Skin epidermis (tissue), 12 donors: ENCODE measurements at regions not wholly inside any gene's neighbourhood (a gene's known extent, or its start where the extent isn't known, plus 50 kb on each side); places are given as distances from the start of the nearest gene placed in this dataset.
"Not testable (repeated sequence)": the region's sequence is repeated elsewhere in the genome, so short reads cannot be mapped to it uniquely, and the experiment has no call there.

Source experiments
- H3K27ac ChIP-seq, 21 experiments: fragments of 200-600 bp; sonication (generic) in 11 of 21; one replicate each; pipeline ENCODE4 v1.5.0; 2020; ENCODE audit warnings: mild to moderate bottlenecking in 3 of 21, inconsistent platforms in 2 of 21, moderate library complexity in 2 of 21
- H3K4me3 ChIP-seq, 7 experiments: fragments of 200-600 bp; sonication (generic) in 2 of 7; one replicate each; pipeline ENCODE4 v1.5.0; 2020; ENCODE audit warnings: inconsistent platforms in 2 of 7, mild to moderate bottlenecking in 2 of 7, moderate library complexity in 1 of 7

DNA sequence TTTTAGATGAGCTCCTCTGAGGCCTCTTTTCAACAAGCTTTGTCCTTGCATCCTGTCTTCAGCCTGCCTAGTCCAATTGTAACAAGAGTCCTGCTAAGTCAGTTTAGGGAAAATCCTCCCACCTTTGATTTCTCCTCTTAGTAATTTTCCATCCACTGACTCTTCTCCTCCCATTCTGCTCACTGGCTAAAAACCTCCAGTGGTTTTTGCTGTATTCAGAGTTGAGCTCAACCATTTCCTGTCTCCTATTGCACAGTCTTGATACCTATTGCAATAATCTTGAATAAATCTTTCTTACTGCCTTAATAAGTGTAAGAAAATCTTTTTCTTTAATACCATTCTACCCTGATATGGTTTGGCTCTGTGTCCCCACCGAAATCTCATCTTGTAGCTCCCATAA lies 117.8 kb upstream of the ENPP6 start:
- H3K27ac ChIP-seq, result no peak overlapping the region
- no peak overlapping the region for H3K4me3 ChIP-seq

DNA sequence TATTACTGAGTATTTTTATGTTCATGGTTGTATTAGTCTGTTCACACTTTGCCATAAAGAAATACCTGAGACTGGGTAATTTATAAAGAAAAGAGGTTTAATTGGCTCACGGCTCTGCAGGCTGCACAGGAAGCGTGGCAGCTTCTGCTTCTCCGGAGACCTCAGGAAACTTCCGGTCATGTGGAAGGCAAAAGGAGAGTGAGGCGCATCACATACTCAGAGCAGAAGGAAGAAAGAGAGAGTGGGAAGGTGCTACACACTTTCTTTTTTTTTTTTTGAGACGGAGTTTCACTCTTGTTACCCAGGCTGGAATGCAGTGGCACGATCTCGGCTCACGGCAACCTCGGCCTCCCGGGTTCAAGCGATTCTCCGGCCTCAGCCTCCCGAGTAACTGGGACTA lies 115.8 kb upstream of the ENPP6 start:
- H3K4me3 ChIP-seq, H3K27ac ChIP-seq: not testable (repeated sequence)

DNA sequence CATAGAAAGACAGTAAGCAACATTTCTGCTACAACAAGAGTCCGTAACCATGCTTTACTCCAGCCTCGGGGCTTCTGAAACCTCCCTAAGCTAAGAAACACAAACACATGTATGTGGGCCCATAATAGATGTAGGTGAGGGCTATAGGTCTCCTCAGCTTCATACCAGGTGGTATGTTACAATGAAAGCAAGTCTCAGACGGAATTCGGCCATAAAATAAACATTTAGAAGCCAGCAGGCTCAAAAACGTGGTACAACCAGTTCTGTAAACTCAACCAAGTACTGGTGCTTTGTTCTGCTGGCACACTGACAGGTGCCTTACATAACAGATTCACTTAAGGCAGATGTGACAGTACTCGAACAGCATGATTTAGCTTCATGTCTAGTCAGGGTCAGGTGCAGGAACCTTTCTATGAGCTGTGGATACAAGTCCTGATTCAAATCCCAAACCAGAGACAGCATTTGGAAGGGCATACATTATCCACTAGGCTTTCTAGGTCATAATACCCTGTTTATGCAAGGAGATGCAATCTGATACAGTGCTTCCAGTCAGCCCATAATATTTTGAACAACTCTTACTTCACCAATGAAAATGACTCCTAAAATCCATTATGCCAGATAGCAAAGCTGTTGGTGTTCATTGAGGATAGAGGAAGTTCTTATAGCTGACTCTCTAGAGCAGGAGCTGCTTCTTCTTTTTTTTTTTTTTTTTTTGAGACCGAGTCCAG lies 113.8 kb upstream of the ENPP6 start:
- Histone ChIP-seq H3K4me3 (no peak overlapping the region), H3K27ac (peak overlapping the region in 19 of 21 experiments; percentile 11 to 82 (median 63))

- peak overlapping the region in 19 of 21 experiments; percentile 1 to 82 (median 63) for H3K27ac ChIP-seq
- H3K4me3 ChIP-seq, result not testable (repeated sequence)
Measured at GRCh38 chr4:184330517-184331094, 112.9 kb upstream of the ENPP6 start.

- Histone ChIP-seq H3K27ac (peak overlapping the region in 16 of 21 experiments; percentile 1 to 82 (median 63)), H3K4me3 (no peak overlapping the region)
Measured at GRCh38 chr4:184329659-184330400, 112.2 kb upstream of the ENPP6 start.

DNA sequence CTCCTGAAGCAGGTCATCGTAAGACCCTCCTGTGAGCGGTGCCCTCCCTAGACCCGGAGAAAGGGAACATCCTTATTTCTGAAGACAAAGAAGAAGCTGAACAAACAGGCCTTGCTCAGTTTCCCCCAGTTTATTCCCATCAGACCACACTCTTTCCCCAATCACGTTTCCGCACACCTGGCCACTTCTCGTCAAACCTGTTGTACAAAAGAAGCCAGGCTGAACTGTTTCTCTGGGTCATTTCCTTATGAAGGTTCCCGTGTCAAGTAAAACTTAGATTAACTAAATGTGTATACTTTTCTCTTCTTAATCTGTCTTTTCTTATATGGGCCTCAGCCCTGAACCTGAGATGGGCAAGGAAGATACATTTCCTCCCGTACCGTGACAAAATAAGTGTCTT lies 111.6 kb upstream of the ENPP6 start:
- H3K27ac ChIP-seq, result peak overlapping the region in 15 of 21 experiments; percentile 1 to 82 (median 41)
- H3K4me3 ChIP-seq, result no peak overlapping the region

DNA sequence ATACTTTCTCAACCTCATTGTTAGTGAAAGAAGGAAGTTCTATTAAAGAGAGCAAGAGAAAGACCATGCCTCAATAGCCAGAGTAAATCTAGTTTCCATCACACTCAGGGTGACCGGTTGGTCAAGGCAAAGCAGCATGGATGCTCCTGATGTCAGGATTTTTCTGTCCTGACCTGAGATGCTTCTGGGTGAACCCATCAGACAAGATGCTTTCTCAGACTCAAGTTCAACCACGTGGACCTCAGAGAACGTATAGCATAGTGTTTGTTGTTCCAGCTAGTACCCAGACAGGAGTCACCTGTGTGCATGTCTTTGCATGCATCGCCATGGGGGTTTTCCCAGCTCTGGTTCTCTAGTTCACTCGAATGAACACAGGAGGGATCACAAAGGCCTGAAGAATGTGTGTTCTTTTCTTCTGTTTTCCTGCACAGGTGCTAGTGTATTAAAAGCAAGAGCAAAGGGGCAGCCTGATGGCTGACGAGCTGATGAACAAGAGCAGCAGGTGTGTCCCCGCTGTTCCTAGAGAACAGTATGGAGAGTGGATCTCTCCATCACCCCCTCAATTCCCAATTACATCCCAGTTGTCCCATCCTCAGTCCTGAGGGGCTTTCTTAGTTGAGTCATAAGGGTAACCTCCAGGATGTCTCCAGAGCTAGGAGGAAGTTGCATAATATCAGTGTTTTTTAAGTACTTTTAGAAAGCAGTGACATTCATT lies 110.5 kb upstream of the ENPP6 start:
- Histone ChIP-seq H3K27ac (peak overlapping the region in 11 of 21 experiments; percentile 6 to 82 (median 37)), H3K4me3 (no peak overlapping the region)

GRCh38 chr4:184324939-184325477 lies 107.3 kb upstream of the ENPP6 start:
- Histone ChIP-seq H3K27ac (no peak overlapping the region), H3K4me3 (no peak overlapping the region)

- no peak overlapping the region for H3K27ac ChIP-seq
- no peak overlapping the region for H3K4me3 ChIP-seq
Measured at GRCh38 chr4:184322328-184323025, 104.8 kb upstream of the ENPP6 start.

DNA sequence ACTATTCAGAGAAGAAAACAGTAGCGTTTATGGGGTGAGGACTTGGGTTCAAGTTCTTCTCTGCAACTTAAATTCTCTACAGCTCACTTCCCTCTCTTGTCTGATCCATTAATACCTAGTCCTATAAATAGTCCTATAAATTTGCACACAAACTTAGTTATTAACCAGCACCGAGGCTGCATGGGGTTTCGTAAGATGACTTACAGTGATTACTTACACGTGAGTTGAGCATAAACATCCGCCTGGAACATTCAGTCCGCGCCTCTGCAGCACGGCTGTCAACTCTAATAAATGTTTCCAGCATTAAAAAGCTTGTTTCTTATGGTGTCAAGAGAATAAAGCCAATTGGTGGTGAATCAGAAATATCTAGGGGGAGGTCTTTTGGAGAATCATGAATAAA lies 103.0 kb upstream of the ENPP6 start:
- no peak overlapping the region for H3K4me3 ChIP-seq
- H3K27ac ChIP-seq, result no peak overlapping the region

DNA sequence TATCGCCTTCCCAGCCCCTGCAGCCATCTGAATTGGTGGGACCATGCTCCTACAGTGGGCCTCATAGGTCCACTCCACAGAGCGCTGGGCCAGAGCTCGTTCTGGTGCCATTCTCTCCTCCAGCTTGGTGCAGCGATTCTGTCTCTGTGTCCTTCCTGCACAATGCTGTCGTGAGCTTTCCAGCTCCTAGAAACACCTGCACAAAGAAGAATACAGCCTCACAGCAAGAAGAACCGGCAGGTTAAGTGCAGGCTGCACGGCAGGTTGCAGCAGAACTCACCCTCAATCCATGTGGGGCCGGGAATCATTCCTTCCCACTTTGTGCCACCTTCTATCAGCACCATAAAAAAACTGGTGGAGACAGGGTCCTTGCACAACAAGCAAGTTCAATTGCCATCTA lies 101.2 kb upstream of the ENPP6 start:
- H3K27ac ChIP-seq, result peak overlapping the region in 1 of 21 experiments; percentile 29
- no peak overlapping the region for H3K4me3 ChIP-seq

DNA sequence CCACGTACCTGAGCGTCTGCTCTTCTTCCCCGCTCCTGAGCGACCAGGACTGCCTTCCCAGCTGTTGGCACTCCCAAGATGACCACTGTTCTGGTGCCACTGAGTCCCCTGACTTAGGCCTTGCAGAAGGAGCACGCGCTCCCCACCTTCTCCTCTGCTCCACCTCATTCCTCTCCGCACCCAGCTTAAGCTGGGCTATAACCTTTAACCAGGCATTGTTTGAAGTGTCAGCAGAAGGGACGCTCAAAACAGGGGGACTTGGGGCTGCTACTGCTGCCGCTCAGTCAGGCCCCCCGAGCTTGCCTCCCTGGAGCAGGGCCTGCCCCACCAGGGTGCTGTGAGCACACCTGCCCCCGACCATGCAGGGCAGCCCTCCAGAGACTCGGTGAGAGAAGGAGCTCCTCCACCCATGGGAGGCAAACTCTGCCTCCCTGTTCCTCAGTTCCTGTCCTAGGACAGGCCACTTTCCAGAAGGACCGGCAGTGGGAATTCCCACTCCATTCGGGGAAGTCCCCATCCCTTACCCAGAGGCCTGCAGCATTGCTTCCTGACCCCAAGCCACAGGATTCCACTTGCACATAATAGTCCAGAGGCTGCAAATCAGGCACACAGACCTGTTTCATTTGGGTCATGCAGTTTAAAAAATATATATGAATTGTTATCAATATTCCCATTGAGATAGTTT lies 99.7 kb upstream of the ENPP6 start:
- Histone ChIP-seq H3K27ac (no peak overlapping the region), H3K4me3 (no peak overlapping the region)

DNA sequence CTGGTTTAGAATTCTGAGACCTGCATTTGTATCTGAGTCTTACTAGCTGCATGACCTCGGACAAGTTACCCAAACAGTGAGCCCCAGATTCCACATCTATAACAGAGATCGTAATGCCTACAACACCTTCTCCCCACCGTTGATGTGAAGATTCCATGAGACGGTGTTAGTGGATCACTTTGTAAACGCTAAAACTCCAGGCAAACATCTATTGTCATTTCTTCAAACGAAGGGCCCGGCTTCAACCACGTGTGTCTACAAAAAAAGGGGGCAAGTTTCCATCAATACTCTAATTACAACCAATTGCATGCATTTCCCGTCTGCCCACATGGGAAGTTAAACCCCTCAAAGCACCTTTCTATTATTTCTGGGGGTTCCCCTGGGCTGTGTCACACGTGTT lies 99.1 kb upstream of the ENPP6 start:
- Histone ChIP-seq H3K4me3 (no peak overlapping the region), H3K27ac (no peak overlapping the region)

DNA sequence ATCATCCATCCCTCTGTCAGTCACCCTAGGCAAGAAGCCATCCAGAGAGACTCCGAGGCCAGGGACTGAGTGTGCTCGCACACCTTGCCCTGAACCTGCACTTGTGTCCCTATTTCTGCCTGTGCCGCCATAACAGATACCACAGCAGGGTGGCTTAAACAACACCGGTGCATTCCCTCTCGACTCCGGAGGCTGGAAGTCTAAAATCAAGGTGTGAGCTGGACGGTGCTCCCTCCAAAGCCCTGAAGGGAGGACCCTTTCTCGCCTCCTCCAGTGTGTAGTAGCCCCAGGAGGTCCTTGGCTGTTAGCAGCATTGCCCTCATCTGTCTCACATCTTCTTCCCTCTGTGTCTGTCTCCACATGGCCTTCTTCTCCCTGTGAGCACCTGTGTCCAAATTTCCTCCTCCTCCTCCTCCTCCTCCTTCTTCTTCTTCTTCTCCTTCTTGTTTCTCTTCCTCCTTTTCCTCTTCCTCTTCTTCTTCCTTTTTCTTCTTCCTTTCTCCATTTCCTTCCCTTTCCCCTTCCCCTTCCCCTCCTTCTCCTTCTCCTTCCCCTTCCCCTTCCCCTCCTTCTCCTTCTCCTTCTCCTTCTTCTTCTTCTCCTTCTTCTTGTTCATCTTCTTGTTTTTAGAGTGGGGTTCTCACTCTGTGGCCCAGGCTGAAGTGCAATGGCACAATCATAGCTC lies 98.1 kb upstream of the ENPP6 start:
- H3K27ac ChIP-seq, result no peak overlapping the region
- no peak overlapping the region for H3K4me3 ChIP-seq

- Histone ChIP-seq H3K27ac (peak overlapping the region in 3 of 21 experiments; percentile 16 to 32 (median 23)), H3K4me3 (no peak overlapping the region)
Measured at GRCh38 chr4:184313702-184314659, 96.3 kb upstream of the ENPP6 start.

- Histone ChIP-seq H3K27ac (peak overlapping the region in 2 of 21 experiments; percentile 16 to 44), H3K4me3 (no peak overlapping the region)
Measured at GRCh38 chr4:184313058-184313581, 95.4 kb upstream of the ENPP6 start.

DNA sequence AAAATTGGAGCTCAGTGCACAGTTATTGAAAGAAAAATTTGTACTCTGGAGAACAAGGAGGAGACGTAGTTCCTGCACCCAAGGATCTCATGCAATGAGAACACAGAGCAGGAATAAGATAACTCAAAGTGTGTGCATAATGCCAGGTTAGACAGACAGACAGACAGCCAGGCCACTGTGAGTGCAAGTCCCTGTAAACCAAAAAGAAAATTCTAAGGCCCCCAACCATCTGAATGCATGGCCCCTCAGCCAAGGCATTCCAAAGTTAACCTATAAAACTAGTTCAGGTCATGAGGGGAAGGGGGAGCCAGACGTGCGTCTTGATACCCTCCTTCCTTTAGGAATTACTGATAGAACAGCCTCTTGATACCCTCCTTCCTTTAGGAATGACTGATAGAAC lies 94.5 kb upstream of the ENPP6 start:
- Histone ChIP-seq H3K27ac (no peak overlapping the region), H3K4me3 (no peak overlapping the region)
